B cell (primary cell): ENCODE measurements at regions not wholly inside any gene's neighbourhood (a gene's known extent, or its start where the extent isn't known, plus 50 kb on each side); places are given as distances from the start of the nearest gene placed in this dataset.

ENCODE experiments used
- ATAC-seq: fragments of 200-7000 bp; cut with Tn5 transposase; one replicate; pipeline ENCODE4 v1.10.0; 2021; ENCODE audit warnings: low read depth, mild to moderate bottlenecking, moderate number of reproducible peaks, moderate library complexity
- CTCF ChIA-PET: fragments of 350-600 bp; sonication (Branson Sonifier 250); formaldehyde crosslinking; loops from one replicate; lab custom pipeline; 2021; ENCODE audit warnings: antibody characterized with exemption, inconsistent platforms; lab: Charles Lee
- POLR2A ChIA-PET: fragments of 350-600 bp; sonication (Branson Sonifier 250); formaldehyde crosslinking; loops from one replicate; lab custom pipeline; 2021; ENCODE audit warnings: antibody characterized with exemption; lab: Charles Lee
- DNase-seq: peaks from one replicate; pipeline ENCODE4 v3.0.0; 2013
- H2AFZ ChIP-seq: 2 replicates; pipeline ENCODE4 v1.6.1; 2012; ENCODE audit warnings: mild to moderate bottlenecking, low read depth, low read length; ENCODE audit not compliant: insufficient read depth, poor library complexity, severe bottlenecking
- H3K27ac ChIP-seq, 2 donors: 1 replicate in 1 of 2; 2 replicates in 1 of 2; pipeline ENCODE4 v1.5.1; 2012 to 2013; ENCODE audit warnings: low read length in 2 of 2, mild to moderate bottlenecking in 2 of 2, moderate library complexity in 1 of 2
- H3K27me3 ChIP-seq, 4 experiments: fragments of 200-600 bp in 1 of 4; sonication (generic) in 1 of 4; replicated peaks in 1 of 4; 1 replicate in 2 of 4; 2 replicates in 2 of 4; pipeline versions ENCODE4 v1.6.1 to v1.7.0; 2013 to 2016; ENCODE audit warnings: low read length in 3 of 4, mild to moderate bottlenecking in 2 of 4, mixed read lengths in 1 of 4, moderate library complexity in 1 of 4; ENCODE audit not compliant: insufficient read depth in 4 of 4, control insufficient read depth in 3 of 4; ENCODE audit errors: control extremely low read depth in 1 of 4
- H3K36me3 ChIP-seq, 2 experiments: replicated peaks in 1 of 2; 1 replicate in 1 of 2; 2 replicates in 1 of 2; pipeline versions ENCODE4 v1.6.1 to v1.7.1; 2013; ENCODE audit warnings: low read length in 1 of 2; ENCODE audit not compliant: insufficient read depth in 2 of 2, control insufficient read depth in 1 of 2; ENCODE audit errors: control extremely low read depth in 1 of 2, extremely low read depth in 1 of 2
- H3K4me1 ChIP-seq, 2 donors: fragments of 200-600 bp in 1 of 2; sonication (generic) in 1 of 2; 1 replicate in 1 of 2; 2 replicates in 1 of 2; pipeline versions ENCODE4 v1.5.1 to v1.6.1; 2013 to 2017; ENCODE audit warnings: low read length in 2 of 2; ENCODE audit not compliant: control insufficient read depth in 2 of 2, insufficient read depth in 2 of 2
- H3K4me2 ChIP-seq: replicated peaks from 2 replicates; pipeline ENCODE3; 2012; ENCODE audit warnings: mild to moderate bottlenecking, low read depth, low read length; ENCODE audit not compliant: poor library complexity, severe bottlenecking
- H3K4me3 ChIP-seq, 5 experiments: fragments of 200-600 bp in 1 of 5; sonication (generic) in 1 of 5; 1 replicate in 3 of 5; 2 replicates in 2 of 5; pipeline versions ENCODE4 v1.5.1 to v1.7.0; 2011 to 2016; ENCODE audit warnings: low read length in 4 of 5, mild to moderate bottlenecking in 4 of 5, low read depth in 2 of 5, control low read depth in 1 of 5, moderate library complexity in 1 of 5; ENCODE audit not compliant: insufficient read depth in 1 of 5; ENCODE audit errors: control extremely low read depth in 1 of 5, extremely low read depth in 1 of 5
- H3K79me2 ChIP-seq: fragments of 200-600 bp; sonication (generic); one replicate; pipeline ENCODE4 v1.6.0; 2016; ENCODE audit warnings: low read length; ENCODE audit not compliant: control insufficient read depth, insufficient read depth
- H3K9ac ChIP-seq: fragments of 200-600 bp; sonication (generic); 2 replicates; pipeline ENCODE4 v1.6.1; 2017; ENCODE audit warnings: mild to moderate bottlenecking, low read length, moderate library complexity
- H3K9me3 ChIP-seq, 3 donors: one replicate each; pipeline versions ENCODE4 v1.6.1 to v1.7.1; 2013; ENCODE audit warnings: low read length in 2 of 3; ENCODE audit not compliant: control insufficient read depth in 2 of 3, insufficient read depth in 1 of 3; ENCODE audit errors: control extremely low read depth in 1 of 3
- H4K20me1 ChIP-seq: 2 replicates; pipeline ENCODE4 v1.6.0; 2012; ENCODE audit warnings: mild to moderate bottlenecking, low read length; ENCODE audit not compliant: insufficient read depth, control insufficient read depth, poor library complexity, severe bottlenecking
- H3K27ac Mint-ChIP-seq: one replicate; pipeline ENCODE4 v1.8.0; 2021; ENCODE audit warnings: mixed read lengths
- H3K27me3 Mint-ChIP-seq: one replicate; pipeline ENCODE4 v1.8.0; 2021; ENCODE audit warnings: mixed read lengths
- H3K4me1 Mint-ChIP-seq: one replicate; pipeline ENCODE4 v1.8.0; 2021; ENCODE audit warnings: mixed read lengths
- H3K4me3 Mint-ChIP-seq: one replicate; pipeline ENCODE4 v1.8.0; 2021; ENCODE audit warnings: mixed read lengths
- H3K9me3 Mint-ChIP-seq: one replicate; pipeline ENCODE4 v1.8.0; 2022; ENCODE audit warnings: mixed read lengths; ENCODE audit not compliant: insufficient read depth
- CTCF ChIP-seq: fragments of 200-600 bp; IDR thresholded peaks from one replicate; pipeline ENCODE4 v1.8.0; 2022; ENCODE audit warnings: antibody characterized with exemption, mild to moderate bottlenecking
- EZH2 ChIP-seq: IDR thresholded peaks from 2 replicates; pipeline ENCODE4 v1.6.1; 2012; ENCODE audit warnings: borderline replicate concordance, low read depth, mild to moderate bottlenecking, moderate library complexity, low read length; ENCODE audit not compliant: insufficient read depth, poor library complexity, severe bottlenecking
- WGBS: methylation state at CpG from one replicate; pipeline ENCODE4 v1.1.5; 2013; ENCODE audit warnings: missing lambda C conversion rate; ENCODE audit not compliant: insufficient coverage; 5-methylcytosine and 5-hydroxymethylcytosine counted together
- intact Hi-C: fragments of 100-400 bp; cut with micrococcal nuclease; formaldehyde crosslinking; loops from one replicate; pipeline ENCODE4 v1.10.0; 2022

GRCh38 chr11:80698637-80699036, 1257.8 kb upstream of the TENM4 start:
- Histone ChIP-seq H3K9ac (no peak overlapping the region), H4K20me1 (no peaks in the 10 kb centered on the region), H3K36me3 (no peaks in the 10 kb centered on the region), H3K79me2 (no peaks in the 10 kb centered on the region), H3K4me2 (no peak overlapping the region), H3K9me3 (peaks cover 0 to 4% (median 0%) of the 10 kb centered on the region in 3 donors), H2AFZ (no peak overlapping the region), H3K27me3 (no peaks in the 10 kb centered on the region), H3K4me1 (no peaks in the 10 kb centered on the region), H3K27ac (no peak overlapping the region), H3K4me3 (no peak overlapping the region)
- POLR2A ChIA-PET = no interaction called here
- ATAC-seq = no peak
- Mint-ChIP-seq H3K27ac (no peak overlapping the region), H3K4me3 (no peak overlapping the region), H3K9me3 (peaks cover 3% of the 10 kb centered on the region), H3K4me1 (no peaks in the 10 kb centered on the region), H3K27me3 (no peaks in the 10 kb centered on the region)
- WGBS = no CpG with 5 or more reads among the region's 1 CpG
- TF ChIP-seq CTCF = no peak
- no peak for TF ChIP-seq EZH2
- CTCF ChIA-PET = no interaction called here
- intact Hi-C loops = no loop called here
- no peak for DNase-seq

GRCh38 chr11:80694385-80694784, 1253.6 kb upstream of the TENM4 start:
- DNase-seq (no peak), ATAC-seq (no peak)
- TF ChIP-seq EZH2 = no peak
- no peak for TF ChIP-seq CTCF
- Histone ChIP-seq H3K4me3 (no peak overlapping the region), H3K4me2 (no peak overlapping the region), H2AFZ (no peak overlapping the region), H3K4me1 (no peaks in the 10 kb centered on the region), H3K79me2 (no peaks in the 10 kb centered on the region), H3K36me3 (no peaks in the 10 kb centered on the region), H4K20me1 (no peaks in the 10 kb centered on the region), H3K9ac (no peak overlapping the region), H3K27me3 (no peaks in the 10 kb centered on the region), H3K27ac (no peak overlapping the region), H3K9me3 (peaks cover 0 to 3% (median 0%) of the 10 kb centered on the region in 3 donors)
- ChIA-PET POLR2A (no interaction called here), CTCF (no interaction called here)
- intact Hi-C loops = no loop called here
- Mint-ChIP-seq H3K4me1 (no peaks in the 10 kb centered on the region), H3K4me3 (no peak overlapping the region), H3K27me3 (no peaks in the 10 kb centered on the region), H3K9me3 (peaks cover 3% of the 10 kb centered on the region), H3K27ac (no peak overlapping the region)
